ENCODE measurements at regions not wholly inside any gene's neighbourhood (a gene's known extent, or its start where the extent isn't known, plus 50 kb on each side); places are given as distances from the start of the nearest gene placed in this dataset.
"Not testable (repeated sequence)": the region's sequence is repeated elsewhere in the genome, so short reads cannot be mapped to it uniquely, and the experiment has no call there.

GRCh38 chr12:4822572-4822971 lies 87.1 kb upstream of the KCNA1 start:
- DNase-seq, result no peak

- DNase-seq, result no peak
Measured at GRCh38 chr12:4824380-4824779, 85.3 kb upstream of the KCNA1 start.

DNA sequence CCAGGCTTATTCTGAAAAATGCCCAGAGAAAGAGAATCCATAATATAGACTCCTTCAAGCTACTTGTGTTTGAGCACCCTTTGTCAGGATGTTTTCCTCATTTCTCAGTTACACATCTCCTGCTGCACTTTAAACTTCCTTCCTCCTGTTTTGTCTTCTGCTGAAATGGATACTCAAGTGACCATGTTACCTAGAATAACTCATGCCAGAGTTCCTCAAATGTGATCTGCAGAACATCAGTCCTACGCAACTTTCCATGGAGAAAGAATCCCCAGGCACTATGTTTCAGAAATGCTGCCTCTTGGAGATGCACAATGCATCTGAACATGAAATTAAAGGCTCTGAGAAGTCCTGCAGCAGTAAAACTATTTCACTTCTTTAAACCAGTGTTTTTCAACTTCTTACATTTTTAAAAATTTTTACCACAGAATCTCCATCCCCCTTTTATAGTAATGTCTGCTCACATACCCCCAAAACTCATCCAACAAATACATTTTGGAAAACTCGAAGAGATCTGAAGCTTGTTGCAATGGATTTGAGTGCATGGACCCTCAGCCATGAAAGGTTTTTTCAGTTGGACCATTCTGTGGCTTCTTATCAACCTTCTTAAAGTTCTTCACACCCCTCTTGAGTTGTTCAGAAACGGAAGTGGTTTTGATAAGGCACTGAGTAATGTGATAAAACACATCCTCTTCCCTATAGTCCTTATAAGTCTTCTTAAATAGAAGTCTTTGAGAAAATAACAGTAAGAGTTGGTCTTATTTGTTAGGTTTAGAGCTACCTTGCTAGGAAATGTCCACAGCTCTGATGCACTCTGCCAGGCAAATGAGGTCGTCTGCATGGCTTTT lies 84.5 kb upstream of the KCNA1 start:
- DNase-seq, result no peak

- no peak for DNase-seq
Measured at GRCh38 chr12:4826909-4827308, 82.8 kb upstream of the KCNA1 start.

GRCh38 chr12:4828176-4828575 lies 81.5 kb upstream of the KCNA1 start:
- DNase-seq, result no peak

GRCh38 chr12:4829161-4829792 lies 80.4 kb upstream of the KCNA1 start:
- DNase-seq, result no peak

DNA sequence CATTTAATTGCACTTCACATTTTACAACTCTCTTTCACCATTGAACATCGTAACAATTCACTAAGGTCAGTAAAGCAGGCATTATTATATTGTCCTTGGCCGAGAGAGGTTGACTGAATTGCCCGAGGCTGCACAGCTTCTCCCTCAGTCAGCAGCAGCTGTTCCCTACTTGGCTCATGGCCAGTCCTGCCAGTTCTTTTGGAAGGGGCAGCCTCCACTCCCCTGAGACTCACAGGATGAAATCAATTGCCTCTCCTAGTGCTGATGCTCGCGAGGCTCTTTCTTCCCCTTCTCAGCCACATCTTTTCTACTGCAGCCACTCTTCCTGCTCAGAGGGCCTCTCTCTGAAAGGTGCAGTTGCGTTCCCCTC lies 79.9 kb upstream of the KCNA1 start:
- no peak for DNase-seq

DNA sequence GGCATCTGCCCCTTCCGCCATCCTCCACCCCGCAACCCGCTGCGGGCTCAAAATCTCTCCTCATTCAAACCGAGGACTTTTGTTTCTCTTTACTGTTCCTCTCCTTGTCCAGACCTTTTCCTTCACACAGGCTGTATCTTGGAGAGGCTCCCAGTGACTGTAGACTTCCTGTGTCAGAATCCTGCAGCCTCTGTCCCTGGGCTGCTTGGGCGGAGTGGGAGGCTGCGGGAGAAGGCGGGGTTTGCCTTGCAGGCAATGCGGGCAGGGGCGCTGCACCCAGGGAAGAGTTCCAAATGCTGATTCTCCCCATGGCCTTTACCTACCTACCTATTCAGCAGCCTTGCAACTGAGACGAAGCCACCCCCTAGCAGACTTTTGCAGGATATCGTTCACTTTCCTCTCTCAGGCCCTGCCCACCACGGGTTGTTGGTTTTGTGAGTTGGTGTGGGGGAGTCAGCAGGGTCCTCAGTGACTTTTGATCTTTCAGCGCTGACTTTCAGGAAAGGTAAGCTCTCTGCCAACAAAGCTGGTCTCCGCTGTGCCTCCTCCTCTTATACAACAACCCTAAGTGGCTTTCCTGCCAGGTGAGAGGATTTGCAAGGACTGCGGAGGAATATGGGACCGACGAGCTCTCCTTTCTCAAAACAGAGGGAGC lies 79.0 kb upstream of the KCNA1 start:
- DNase-seq, result no peak

DNA sequence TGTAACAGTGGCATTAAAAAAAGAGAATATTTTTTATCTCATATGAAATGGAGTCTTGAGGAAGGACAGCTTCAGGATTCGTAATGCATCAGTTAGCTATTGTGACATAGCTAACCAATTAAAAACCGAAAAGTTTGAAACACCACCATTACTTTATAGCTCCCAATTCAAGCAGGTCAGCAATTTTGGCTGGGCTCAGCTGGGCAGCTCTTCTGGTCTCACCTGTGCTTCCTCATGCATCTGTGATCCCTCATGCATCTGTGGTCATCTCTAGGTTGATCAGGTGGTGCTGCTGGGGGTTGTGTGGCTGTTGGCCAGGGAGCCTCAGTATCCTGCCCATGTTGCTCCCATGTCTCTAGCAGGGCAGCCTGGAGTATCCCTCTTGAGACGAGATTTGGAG lies 76.7 kb upstream of the KCNA1 start:
- DNase-seq, result no peak

DNA sequence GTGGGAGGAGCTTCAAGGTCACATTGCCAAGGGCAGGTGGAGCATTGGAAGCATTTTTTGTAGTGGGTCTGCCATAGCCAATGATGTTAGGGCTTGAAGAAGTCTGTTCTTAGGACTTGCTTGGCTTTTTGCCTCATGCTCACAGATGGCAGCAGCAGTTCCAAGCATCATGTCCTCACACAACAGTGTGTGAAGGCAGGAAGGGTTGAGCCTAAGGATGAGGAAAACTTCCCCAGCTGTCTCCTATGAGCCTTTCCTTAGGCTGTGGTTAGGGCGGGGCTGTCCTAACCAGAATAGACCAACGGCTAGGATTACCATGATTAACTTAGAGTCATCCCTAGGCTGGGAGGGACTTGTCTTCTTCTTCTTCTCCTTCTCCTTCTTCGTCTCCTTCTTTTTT lies 76.2 kb upstream of the KCNA1 start:
- no peak for DNase-seq

DNA sequence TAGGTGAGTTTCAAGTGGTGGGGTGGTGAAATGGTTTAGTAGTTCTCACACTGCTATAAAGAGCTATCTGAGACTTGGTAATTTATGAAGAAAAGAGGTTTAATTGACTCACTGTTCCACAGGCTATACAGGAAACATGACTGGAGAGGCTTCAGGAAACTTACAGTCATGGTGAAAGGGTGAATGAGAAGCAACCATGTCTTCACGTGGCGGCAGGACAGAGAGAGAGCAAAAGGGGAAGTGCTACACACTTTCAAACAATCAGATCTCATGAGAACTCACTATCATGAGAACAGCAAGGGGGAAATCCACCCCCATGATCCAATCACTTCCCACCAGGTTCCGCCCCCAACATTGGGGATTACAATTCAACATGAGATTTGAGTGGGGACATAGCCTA lies 67.3 kb upstream of the KCNA1 start:
- DNase-seq, result not testable (repeated sequence)

- no peak for DNase-seq
Measured at GRCh38 chr12:4843907-4844306, 65.8 kb upstream of the KCNA1 start.

- DNase-seq, result no peak
Measured at GRCh38 chr12:4847713-4848112, 62.0 kb upstream of the KCNA1 start.

DNA sequence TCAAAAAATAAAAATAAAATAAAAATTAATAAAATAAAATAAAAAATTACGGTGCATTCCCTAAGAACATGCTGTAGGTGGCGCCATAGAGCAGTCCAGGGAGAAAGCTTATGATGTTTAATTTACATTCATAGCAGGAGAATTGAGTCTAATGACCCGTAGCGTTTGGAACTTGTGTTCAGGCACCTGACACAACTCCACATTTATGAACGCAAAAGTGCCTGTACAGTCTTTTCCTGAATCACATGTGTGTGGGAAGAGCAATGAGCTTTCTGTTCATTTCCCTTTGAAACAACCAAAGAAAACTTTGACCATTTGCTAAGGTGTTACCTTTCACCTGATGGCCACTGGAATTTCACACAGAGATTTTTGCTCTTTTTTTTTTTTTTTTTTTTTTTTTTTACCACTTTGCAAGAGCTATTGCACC lies 60.6 kb upstream of the KCNA1 start:
- no peak for DNase-seq

- DNase-seq, result no peak
Measured at GRCh38 chr12:4849795-4850345, 59.8 kb upstream of the KCNA1 start.

- no peak for DNase-seq
Measured at GRCh38 chr12:4850857-4851380, 58.8 kb upstream of the KCNA1 start.

DNA sequence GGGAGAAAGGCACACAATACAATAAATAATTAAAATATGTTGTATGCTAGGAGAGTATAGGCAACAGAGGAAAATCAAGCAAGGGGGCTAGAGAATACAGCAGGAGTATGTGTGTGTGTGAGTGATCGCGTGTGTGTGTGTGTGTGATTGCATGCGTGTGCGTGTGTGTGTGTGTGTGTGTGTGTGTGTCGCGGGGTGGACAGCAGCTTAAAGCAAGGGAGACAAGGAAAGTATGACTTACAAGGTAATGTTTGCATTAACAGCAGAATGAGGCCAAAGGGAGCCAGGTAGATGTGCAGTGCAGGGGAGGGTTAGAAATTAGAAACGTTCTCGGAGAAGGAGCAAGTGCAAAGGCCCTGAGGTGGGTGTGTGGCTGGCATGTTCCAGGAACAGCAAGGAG lies 57.4 kb upstream of the KCNA1 start:
- no peak for DNase-seq

DNA sequence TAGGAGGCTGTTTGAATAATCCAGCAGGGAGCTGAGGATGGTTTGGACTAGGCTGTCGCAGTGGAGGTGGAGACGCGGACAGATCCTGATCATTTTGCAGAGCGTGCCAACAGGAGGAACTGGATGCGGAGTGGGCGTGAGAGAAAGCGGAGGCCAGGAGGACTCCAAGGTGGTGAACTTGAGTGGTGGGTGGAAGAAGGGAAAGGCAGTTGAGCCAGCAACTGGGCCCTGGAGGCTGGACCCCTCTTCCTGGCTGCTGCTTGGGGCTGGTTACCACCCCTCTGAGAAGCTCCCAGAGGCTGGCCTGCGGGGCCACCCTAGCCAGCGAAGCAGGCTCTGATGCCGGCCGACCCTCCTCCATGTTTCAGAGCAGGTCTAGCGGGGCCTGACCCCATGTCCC lies 56.8 kb upstream of the KCNA1 start:
- DNase-seq, result no peak

DNA sequence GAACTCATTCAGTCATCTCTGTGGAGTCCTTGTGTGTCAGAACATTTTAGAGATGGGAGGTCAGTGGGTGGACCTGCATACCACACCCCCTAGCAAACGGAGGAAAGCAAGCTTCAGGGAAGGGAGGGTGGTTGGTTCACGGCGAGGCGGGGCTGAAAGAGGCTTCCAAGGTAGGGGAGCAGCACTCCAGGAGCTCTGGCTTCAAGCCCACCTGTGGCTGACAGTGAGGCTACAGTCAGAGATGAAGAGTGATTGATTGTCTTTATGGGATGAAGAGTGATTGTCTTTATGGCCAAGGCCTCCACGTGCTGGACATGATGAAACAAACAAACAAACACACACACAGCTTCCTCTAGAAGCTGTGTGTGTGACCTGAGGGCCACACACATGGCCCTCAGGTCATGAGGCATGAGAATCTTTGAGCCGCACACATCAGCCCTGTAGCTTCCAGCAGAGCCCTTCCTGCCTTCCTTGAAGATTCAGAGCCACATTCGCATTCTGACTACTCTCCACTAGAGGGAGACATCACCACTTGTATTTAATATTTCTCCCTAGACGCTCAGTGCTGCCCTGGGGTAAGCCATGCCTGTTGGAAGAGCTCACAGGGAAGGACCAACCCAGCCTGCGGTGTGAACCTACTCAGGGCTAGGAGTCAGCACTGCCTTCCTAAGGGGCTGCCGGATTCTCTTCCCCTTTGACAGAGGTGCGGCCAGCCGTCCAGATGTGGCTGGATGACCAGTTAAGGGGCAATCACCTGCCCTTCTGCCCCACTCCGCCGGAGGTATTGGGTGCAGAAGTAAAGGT lies 54.4 kb upstream of the KCNA1 start:
- peak; percentile 42 to 52 for DNase-seq

GRCh38 chr12:4856596-4856995 lies 53.1 kb upstream of the KCNA1 start:
- DNase-seq, result no peak

DNA sequence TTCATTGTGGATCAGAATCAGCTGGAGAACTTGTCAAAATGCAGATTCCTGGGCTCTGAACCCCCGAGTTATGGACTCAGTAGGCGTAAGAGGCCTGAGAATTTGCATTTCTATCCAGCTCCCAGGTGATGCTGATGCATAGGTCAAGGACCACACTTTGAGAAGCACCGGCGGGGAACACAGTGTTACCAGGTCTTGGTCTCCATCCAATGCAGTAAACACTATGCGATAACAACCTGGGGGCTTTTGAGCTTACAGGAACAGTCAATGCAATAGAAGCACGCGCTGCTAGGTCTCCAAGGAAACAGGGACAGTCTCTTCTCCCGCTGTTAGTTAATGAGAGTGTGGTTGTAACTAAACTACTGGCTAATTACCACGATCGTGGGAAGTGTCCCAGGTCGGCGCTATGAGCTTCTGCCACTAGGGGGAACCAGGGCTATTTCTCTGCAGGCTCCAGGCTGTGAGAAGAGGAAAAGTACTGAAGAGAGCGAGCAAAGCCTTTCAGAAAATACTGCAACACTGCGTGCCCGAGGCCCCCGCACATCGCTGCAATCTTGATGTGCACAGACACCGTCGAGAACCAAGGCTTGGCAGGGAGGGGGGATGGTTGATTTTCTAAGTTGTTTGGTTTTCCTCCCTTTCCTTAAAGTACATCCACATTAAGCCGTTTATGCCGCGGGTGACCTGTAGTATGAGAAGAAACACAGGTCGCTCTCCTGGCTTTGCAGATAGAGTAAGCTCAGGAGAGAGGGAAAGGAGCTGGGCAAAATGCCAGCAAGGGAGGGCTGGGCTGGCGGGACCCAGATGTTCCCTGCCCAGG lies 52.0 kb upstream of the KCNA1 start:
- DNase-seq, result peak; percentile 77 to 84

- no peak for DNase-seq
Measured at GRCh38 chr12:4858386-4858785, 51.3 kb upstream of the KCNA1 start.

Data from stimulated activated CD4-positive, alpha-beta T cell treated with anti-CD3 and anti-CD28 coated beads, Interleukin-2, amount 100 ng/mL, for 24 hours (primary cell).